ENCODE measurements at regions not wholly inside any gene's neighbourhood (a gene's known extent, or its start where the extent isn't known, plus 50 kb on each side); places are given as distances from the start of the nearest gene placed in this dataset.

- H3K4me1 ChIP-seq (ENCODE audit: control insufficient read depth in 1 of 2, insufficient read depth in 2 of 2, low read length in 2 of 2), result no peaks in the 10 kb centered on the region
- no peak overlapping the region for H3K9ac ChIP-seq (ENCODE audit: low read length)
- RAD21 ChIA-PET (ENCODE audit: low non-redundant PET in 1 of 2, low total read pairs in 2 of 2, uncharacterized antibody in 2 of 2, unreplicated experiment in 2 of 2), result no interaction called here
- intact Hi-C loops (cut with micrococcal nuclease), result loop anchor here (5.0 to 10.0 kb wide), 3 partner anchors 830 to 1310 kb away; partner anchors contain the start of gene CCDC201
- no peak overlapping the region for H3K27ac ChIP-seq (ENCODE audit: low read depth, low read length)
- CTCF ChIA-PET, result interaction anchor here (1.4 to 3.1 kb wide), 3 partner anchors 81 to 1264 kb away, joined by 3 to 15 read pairs (median 4); no protein-coding TSS in a partner anchor
- H3K36me3 ChIP-seq (ENCODE audit: control insufficient read depth in 1 of 2, insufficient read depth in 2 of 2, low read length in 2 of 2), result no peaks in the 10 kb centered on the region
- no peaks in the 10 kb centered on the region for H3K9me3 ChIP-seq (ENCODE audit: control insufficient read depth in 1 of 2, insufficient read depth in 1 of 2, low read depth in 1 of 2, low read length in 2 of 2)
- no peak overlapping the region for H2AFZ ChIP-seq (ENCODE audit: low read depth, low read length, poor library complexity, severe bottlenecking)
- no peak overlapping the region for H3K4me2 ChIP-seq (ENCODE audit: low read length)
- no peak overlapping the region for H3K4me3 ChIP-seq (replicated peaks in 1 of 2; ENCODE audit: low read depth in 1 of 2, low read length in 2 of 2)
- H3K79me2 ChIP-seq (ENCODE audit: insufficient read depth, low read length), result no peaks in the 10 kb centered on the region
- DNase-seq (ENCODE audit: low read depth, low spot score), result no peak
- no peak for TF ChIP-seq FOSL1 (IDR thresholded peaks at IDR 0.05; ENCODE audit: low read depth)
- no peak for TF ChIP-seq CEBPB (IDR thresholded peaks at IDR 0.05; ENCODE audit: low read depth)
- no peak for TF ChIP-seq EZH2 (IDR thresholded peaks at IDR 0.05)
- TF ChIP-seq POLR2AphosphoS5 (IDR thresholded peaks at IDR 0.05; ENCODE audit: low read depth, low read length), result no peak
- TF ChIP-seq JUND (IDR thresholded peaks at IDR 0.05), result no peak
- no peak for TF ChIP-seq EZH2phosphoT487 (IDR thresholded peaks at IDR 0.05; ENCODE audit: borderline replicate concordance)
- TF ChIP-seq ZNF274 (IDR thresholded peaks at IDR 0.05; ENCODE audit: low read depth, low read length), result no peak
- TF ChIP-seq ZFX (IDR thresholded peaks at IDR 0.05), result no peak
- TF ChIP-seq YY1 (IDR thresholded peaks at IDR 0.05; ENCODE audit: extremely low read depth, insufficient replicate concordance, low read depth, low read length), result no peak
- TF ChIP-seq TCF7L2 (IDR thresholded peaks at IDR 0.05; ENCODE audit: borderline replicate concordance, extremely low read depth, insufficient read depth, insufficient read length), result no peak
- TF ChIP-seq EGR1 (IDR thresholded peaks at IDR 0.05; ENCODE audit: low read depth), result no peak
- TF ChIP-seq SRF (IDR thresholded peaks at IDR 0.05; ENCODE audit: low read depth), result no peak
- TF ChIP-seq ZBTB33 (IDR thresholded peaks at IDR 0.05; ENCODE audit: extremely low read depth, insufficient replicate concordance, low read length), result no peak
- no peak for TF ChIP-seq MAX (IDR thresholded peaks at IDR 0.05)
- no TSS peak for BruUV-seq (replicated peaks)
- no peaks in the 10 kb centered on the region for H3K9me2 ChIP-seq (ENCODE audit: insufficient read depth)
- POLR2A ChIA-PET, result no interaction called here
- no peak for ATAC-seq
- H4K20me1 ChIP-seq (ENCODE audit: insufficient read depth), result no peaks in the 10 kb centered on the region
- H3K27me3 ChIP-seq (ENCODE audit: insufficient read depth, low read length), result peaks cover 5% of the 10 kb centered on the region; the same call in 1 of the 2 replicates
These were observed 400.1 kb downstream of the TNS3 start for GRCh38 chr7:47181746-47182361.
